HEK293T (cell line): ENCODE measurements at regions not wholly inside any gene's neighbourhood (a gene's known extent, or its start where the extent isn't known, plus 50 kb on each side); places are given as distances from the start of the nearest gene placed in this dataset.

Experiments
- BHLHE40 ChIP-seq: fragments of 450-650 bp; IDR thresholded peaks from 2 replicates; pipeline ENCODE4 v1.6.1; 2016; ENCODE audit warnings: mild to moderate bottlenecking, moderate library complexity, borderline replicate concordance
- ELF4 ChIP-seq: fragments of 450-650 bp; IDR thresholded peaks from 2 replicates; pipeline ENCODE4 v1.6.1; 2017; ENCODE audit warnings: antibody characterized with exemption
- FOXK2 ChIP-seq: fragments of 450-650 bp; IDR thresholded peaks from 2 replicates; pipeline ENCODE4 v1.6.1; 2016; ENCODE audit warnings: mild to moderate bottlenecking
- FOXM1 ChIP-seq: fragments of 450-650 bp; IDR thresholded peaks from 2 replicates; pipeline ENCODE4 v1.6.1; 2017; ENCODE audit warnings: mild to moderate bottlenecking, borderline replicate concordance
- LEF1 ChIP-seq: fragments of 450-650 bp; IDR thresholded peaks from 2 replicates; pipeline ENCODE4 v1.6.1; 2017; ENCODE audit warnings: mild to moderate bottlenecking, borderline replicate concordance
- SUZ12 ChIP-seq: fragments of 450-650 bp; IDR thresholded peaks from 2 replicates; pipeline ENCODE4 v1.6.1; 2016; ENCODE audit warnings: mild to moderate bottlenecking
- TARDBP ChIP-seq: fragments of 450-650 bp; IDR thresholded peaks from 2 replicates; pipeline ENCODE4 v1.6.1; 2016
- ZNF384 ChIP-seq: fragments of 450-650 bp; IDR thresholded peaks from 2 replicates; pipeline ENCODE4 v1.6.1; 2016
- TF ChIP-seq, protein P1 (sequence below): fragments of 450-650 bp; IDR thresholded peaks from 2 replicates; pipeline ENCODE4 v1.6.1; 2016

DNA sequence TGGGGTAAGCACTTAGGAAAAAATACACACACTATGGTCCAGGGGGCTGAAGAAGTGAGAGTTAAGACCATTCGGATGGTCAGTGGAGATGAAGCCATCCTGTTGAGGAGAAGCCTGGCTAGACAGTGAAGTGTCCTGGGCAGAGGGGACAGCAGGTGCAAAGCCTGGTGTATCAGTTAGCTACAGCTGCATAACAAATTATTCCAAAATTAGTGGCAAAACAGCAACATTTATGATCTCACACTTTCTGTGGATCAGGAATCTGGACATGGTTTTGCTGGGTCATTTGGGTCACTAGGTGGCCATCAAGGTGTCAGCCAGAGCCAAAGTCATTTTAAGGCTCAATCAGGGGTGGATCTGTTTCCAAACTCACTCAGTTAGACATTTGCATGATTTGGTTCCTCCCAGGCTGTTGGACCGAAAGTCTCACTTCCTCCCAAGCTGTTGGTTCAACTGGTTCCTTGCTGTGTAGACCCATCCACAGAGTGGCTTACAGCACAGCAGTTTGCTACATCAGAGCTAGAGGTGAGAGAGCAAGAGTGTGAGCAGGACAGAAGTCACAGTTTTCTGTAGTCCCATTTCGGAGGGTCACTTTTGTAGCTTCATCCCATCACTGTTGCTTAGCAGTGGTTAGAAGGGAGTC lies 80.1 kb upstream of the ALX4 start:
- no peak for TF ChIP-seq FOXK2
- TF ChIP-seq TARDBP: no peak
- TF ChIP-seq, protein P1, sequence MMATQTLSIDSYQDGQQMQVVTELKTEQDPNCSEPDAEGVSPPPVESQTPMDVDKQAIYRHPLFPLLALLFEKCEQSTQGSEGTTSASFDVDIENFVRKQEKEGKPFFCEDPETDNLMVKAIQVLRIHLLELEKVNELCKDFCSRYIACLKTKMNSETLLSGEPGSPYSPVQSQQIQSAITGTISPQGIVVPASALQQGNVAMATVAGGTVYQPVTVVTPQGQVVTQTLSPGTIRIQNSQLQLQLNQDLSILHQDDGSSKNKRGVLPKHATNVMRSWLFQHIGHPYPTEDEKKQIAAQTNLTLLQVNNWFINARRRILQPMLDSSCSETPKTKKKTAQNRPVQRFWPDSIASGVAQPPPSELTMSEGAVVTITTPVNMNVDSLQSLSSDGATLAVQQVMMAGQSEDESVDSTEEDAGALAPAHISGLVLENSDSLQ: no peak
- TF ChIP-seq FOXM1: no peak
- TF ChIP-seq ELF4: no peak
- no peak for TF ChIP-seq LEF1
- TF ChIP-seq BHLHE40: no peak
- no peak for TF ChIP-seq SUZ12
- TF ChIP-seq ZNF384: no peak
